DND-41 (cell line): ENCODE measurements at regions not wholly inside any gene's neighbourhood (a gene's known extent, or its start where the extent isn't known, plus 50 kb on each side); places are given as distances from the start of the nearest gene placed in this dataset.

Experiments
- EZH2 ChIP-seq: IDR thresholded peaks from 3 replicates; pipeline ENCODE4 v1.6.1; 2012; ENCODE audit warnings: borderline replicate concordance, low read depth, mild to moderate bottlenecking, moderate library complexity, low read length, inconsistent platforms; ENCODE audit not compliant: severe bottlenecking
- TF ChIP-seq, protein P1 (sequence below): IDR thresholded peaks from 2 replicates; pipeline ENCODE4 v1.5.1; 2012; ENCODE audit warnings: borderline replicate concordance, low read length, moderate library complexity, mild to moderate bottlenecking; ENCODE audit not compliant: poor library complexity, severe bottlenecking; ENCODE audit errors: extremely low read depth

DNA sequence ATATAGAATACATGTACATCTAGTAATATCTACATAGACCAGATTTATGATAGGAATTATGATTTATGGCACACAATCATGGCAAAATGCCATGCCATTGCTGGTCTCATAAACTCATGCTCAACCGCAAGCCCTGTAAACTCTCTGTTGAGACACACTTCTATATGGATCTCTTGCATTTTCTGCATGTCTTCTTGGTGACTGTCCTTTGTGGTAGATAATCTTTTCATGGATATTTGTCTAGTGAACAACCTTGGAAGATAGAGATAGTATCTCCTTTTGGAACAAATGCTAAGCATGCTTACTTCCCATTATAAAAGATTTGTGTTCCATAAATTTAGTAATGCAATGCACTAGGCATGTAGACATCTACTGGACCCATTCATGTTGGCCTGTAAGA is 328.0 kb downstream of the NAF1 start:
- TF ChIP-seq, protein P1, sequence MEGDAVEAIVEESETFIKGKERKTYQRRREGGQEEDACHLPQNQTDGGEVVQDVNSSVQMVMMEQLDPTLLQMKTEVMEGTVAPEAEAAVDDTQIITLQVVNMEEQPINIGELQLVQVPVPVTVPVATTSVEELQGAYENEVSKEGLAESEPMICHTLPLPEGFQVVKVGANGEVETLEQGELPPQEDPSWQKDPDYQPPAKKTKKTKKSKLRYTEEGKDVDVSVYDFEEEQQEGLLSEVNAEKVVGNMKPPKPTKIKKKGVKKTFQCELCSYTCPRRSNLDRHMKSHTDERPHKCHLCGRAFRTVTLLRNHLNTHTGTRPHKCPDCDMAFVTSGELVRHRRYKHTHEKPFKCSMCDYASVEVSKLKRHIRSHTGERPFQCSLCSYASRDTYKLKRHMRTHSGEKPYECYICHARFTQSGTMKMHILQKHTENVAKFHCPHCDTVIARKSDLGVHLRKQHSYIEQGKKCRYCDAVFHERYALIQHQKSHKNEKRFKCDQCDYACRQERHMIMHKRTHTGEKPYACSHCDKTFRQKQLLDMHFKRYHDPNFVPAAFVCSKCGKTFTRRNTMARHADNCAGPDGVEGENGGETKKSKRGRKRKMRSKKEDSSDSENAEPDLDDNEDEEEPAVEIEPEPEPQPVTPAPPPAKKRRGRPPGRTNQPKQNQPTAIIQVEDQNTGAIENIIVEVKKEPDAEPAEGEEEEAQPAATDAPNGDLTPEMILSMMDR = no peak
- TF ChIP-seq EZH2 = no peak
